ENCODE measurements at regions not wholly inside any gene's neighbourhood (a gene's known extent, or its start where the extent isn't known, plus 50 kb on each side); places are given as distances from the start of the nearest gene placed in this dataset.

GRCh38 chr4:57403591-57403990, 293.4 kb upstream of the IGFBP7 start:
- Histone ChIP-seq H3K4me1 (no peaks in the 10 kb centered on the region), H3K27me3 (no peaks in the 10 kb centered on the region), H3K36me3 (no peaks in the 10 kb centered on the region), H3K27ac (no peak overlapping the region), H3K4me3 (no peak overlapping the region), H3K9me3 (no peaks in the 10 kb centered on the region)
- intact Hi-C loops (cut with DNase I): no loop called here
- TF ChIP-seq CTCF (IDR thresholded peaks at IDR 0.05): no peak
- 84% methylated on average over 2 of the region's 2 CpGs for WGBS, 2 donors
- no peak for ATAC-seq
- FAIRE-seq: no peak
- DNase-seq: no peak

- 62 to 64% methylated on average over 4 of the region's 4 CpGs for WGBS, 2 donors
- no peaks in the 10 kb centered on the region for H3K36me3 ChIP-seq
- intact Hi-C loops (cut with DNase I): no loop called here
- FAIRE-seq (no peak), ATAC-seq (no peak), DNase-seq (no peak)
- no peaks in the 10 kb centered on the region for H3K9me3 ChIP-seq
- H3K27me3 ChIP-seq: no peaks in the 10 kb centered on the region
- H3K4me3 ChIP-seq: no peak overlapping the region
- TF ChIP-seq CTCF (IDR thresholded peaks at IDR 0.05): no peak
- H3K4me1 ChIP-seq: no peaks in the 10 kb centered on the region
- no peak overlapping the region for H3K27ac ChIP-seq
Measured at GRCh38 chr4:57401586-57401985, 291.4 kb upstream of the IGFBP7 start.

- no peak for FAIRE-seq
- no peak for DNase-seq
- H3K27me3 ChIP-seq: no peaks in the 10 kb centered on the region
- H3K4me1 ChIP-seq: no peaks in the 10 kb centered on the region
- 80 to 81% methylated on average over 3 of the region's 3 CpGs for WGBS, 2 donors
- intact Hi-C loops (cut with DNase I): no loop called here
- H3K27ac ChIP-seq: no peak overlapping the region
- H3K9me3 ChIP-seq: no peaks in the 10 kb centered on the region
- no peak for ATAC-seq
- H3K36me3 ChIP-seq: no peaks in the 10 kb centered on the region
- no peak overlapping the region for H3K4me3 ChIP-seq
- no peak for TF ChIP-seq CTCF (IDR thresholded peaks at IDR 0.05)
Measured at GRCh38 chr4:57378766-57379165, 268.6 kb upstream of the IGFBP7 start.

GRCh38 chr4:57374866-57375595, 264.8 kb upstream of the IGFBP7 start:
- WGBS, 2 donors: 72 to 89% methylated on average over 1 of the region's 1 CpG
- Histone ChIP-seq H3K4me1 (no peaks in the 10 kb centered on the region), H3K36me3 (no peaks in the 10 kb centered on the region), H3K27me3 (no peaks in the 10 kb centered on the region), H3K9me3 (no peaks in the 10 kb centered on the region), H3K4me3 (no peak overlapping the region), H3K27ac (no peak overlapping the region)
- ATAC-seq: no peak
- DNase-seq: no peak
- intact Hi-C loops (cut with DNase I): no loop called here
- TF ChIP-seq CTCF (IDR thresholded peaks at IDR 0.05): no peak
- FAIRE-seq: no peak

- H3K36me3 ChIP-seq: no peaks in the 10 kb centered on the region
- intact Hi-C loops (cut with DNase I): no loop called here
- no peak for ATAC-seq
- DNase-seq: no peak
- no peak overlapping the region for H3K27ac ChIP-seq
- TF ChIP-seq CTCF (IDR thresholded peaks at IDR 0.05): no peak
- H3K4me3 ChIP-seq: no peak overlapping the region
- H3K4me1 ChIP-seq: no peaks in the 10 kb centered on the region
- no peaks in the 10 kb centered on the region for H3K9me3 ChIP-seq
- H3K27me3 ChIP-seq: no peaks in the 10 kb centered on the region
- FAIRE-seq: no peak
- WGBS, 2 donors: 55 to 75% methylated on average over 1 of the region's 1 CpG
Measured at GRCh38 chr4:57373991-57374390, 263.8 kb upstream of the IGFBP7 start.

Data from pancreas (tissue), 10 donors.